VCaP (cell line): ENCODE measurements at regions not wholly inside any gene's neighbourhood (a gene's known extent, or its start where the extent isn't known, plus 50 kb on each side); places are given as distances from the start of the nearest gene placed in this dataset.

Experiments
- H3K27ac ChIP-seq: fragments of 450-650 bp; 2 replicates; pipeline ENCODE4 v1.5.1; 2017
- CTCF ChIP-seq: fragments of 450-650 bp; conservative IDR thresholded peaks from 2 replicates; pipeline ENCODE4 v1.5.1; 2017; ENCODE audit warnings: mild to moderate bottlenecking, moderate library complexity

- no peak overlapping the region for H3K27ac ChIP-seq
- TF ChIP-seq CTCF, result no peak
Measured at GRCh38 chr1:38746402-38746935, 113.1 kb downstream of the RRAGC start.

- TF ChIP-seq CTCF, result no peak
- no peak overlapping the region for H3K27ac ChIP-seq
Measured at GRCh38 chr1:38745476-38746401, 113.8 kb downstream of the RRAGC start.

DNA sequence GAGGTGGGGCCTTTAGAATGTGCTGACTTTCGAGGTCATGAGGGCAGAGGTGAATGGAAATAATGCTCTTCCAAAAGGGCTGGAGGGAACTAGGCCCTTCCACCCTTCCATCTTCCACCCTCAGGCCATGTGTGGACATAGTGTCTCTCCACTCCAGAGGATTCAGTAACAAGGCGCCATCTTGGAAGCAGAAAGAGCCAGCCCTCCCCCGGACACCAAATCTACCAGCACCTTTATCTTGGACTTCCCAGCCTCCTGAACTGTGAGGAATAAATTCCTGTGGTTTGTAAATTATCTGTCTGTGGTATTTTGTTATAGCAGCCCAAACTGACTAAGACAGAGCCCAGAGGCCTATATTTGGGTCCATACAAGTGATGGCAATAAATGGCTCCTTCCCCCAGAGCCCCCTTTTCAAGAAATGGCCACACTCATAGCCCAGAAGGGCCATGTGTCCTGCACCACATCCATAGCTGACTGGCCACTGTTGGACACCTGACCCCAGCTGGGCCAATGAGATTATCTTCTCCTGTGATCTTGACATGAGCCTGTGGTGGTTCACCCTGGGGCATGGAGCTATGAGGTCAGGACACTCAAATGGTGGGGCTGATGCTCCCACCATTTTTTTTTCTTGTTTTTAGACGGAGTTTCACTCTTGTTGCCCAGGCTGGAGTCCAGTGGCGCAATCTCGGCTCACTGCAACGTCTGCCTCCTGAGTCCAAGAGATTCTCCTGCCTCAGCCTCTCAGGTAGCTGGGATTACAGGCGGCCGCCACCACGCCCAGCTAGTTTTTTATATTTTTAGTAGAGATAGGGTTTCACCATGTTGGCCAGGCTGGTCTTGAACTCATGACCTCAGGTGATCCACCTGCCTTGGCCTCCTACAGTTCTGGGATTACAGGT lies 114.9 kb downstream of the RRAGC start:
- H3K27ac ChIP-seq, result no peak overlapping the region
- no peak for TF ChIP-seq CTCF

DNA sequence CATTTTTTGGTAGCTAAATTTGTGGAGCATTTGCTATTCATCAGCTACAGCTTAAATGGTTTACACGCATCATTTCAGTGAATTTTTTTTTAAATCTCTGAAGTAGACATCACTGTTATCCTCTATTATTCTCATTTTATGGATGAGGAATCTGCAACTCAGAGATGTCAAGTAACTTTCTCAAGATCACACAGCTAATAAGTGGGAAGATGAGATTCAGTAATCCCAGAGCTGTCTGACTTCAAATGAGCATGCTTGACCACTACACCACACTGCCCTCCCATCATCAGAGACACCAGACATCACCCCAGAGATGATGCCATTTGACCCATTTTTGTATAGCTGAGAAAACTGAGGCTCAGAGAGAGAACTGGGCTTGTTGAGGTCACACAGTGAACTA lies 116.4 kb downstream of the RRAGC start:
- TF ChIP-seq CTCF, result no peak
- no peak overlapping the region for H3K27ac ChIP-seq

GRCh38 chr1:38741341-38741740 lies 118.2 kb downstream of the RRAGC start:
- no peak overlapping the region for H3K27ac ChIP-seq
- TF ChIP-seq CTCF, result no peak

GRCh38 chr1:38740487-38740886 lies 119.1 kb downstream of the RRAGC start:
- TF ChIP-seq CTCF, result no peak
- H3K27ac ChIP-seq, result no peak overlapping the region

DNA sequence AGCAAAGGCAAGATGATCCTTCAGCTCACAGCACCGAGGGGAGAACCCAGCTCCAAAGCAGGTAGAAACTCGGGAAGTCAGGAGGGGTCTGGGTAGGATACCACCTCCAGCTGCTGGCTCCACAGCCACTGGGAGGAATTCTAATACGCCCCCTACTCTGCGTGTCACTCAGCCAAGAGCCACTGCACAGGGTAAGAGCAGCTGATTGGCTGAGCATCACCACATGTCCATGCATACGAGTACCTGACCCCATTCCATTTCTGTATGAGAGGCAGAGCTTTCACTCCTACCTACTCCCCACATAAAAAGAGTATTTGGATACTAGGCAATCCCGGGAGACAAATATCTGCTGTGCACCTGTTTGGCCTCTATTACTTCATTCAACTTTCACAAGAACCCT lies 121.4 kb downstream of the RRAGC start:
- H3K27ac ChIP-seq, result no peak overlapping the region
- TF ChIP-seq CTCF, result no peak
